ENCODE measurements at regions not wholly inside any gene's neighbourhood (a gene's known extent, or its start where the extent isn't known, plus 50 kb on each side); places are given as distances from the start of the nearest gene placed in this dataset.

GRCh38 chr1:88557014-88557413, 127.1 kb upstream of the PKN2 start:
- no TSS peak for BruUV-seq (replicated peaks)
- no peak for DNase-seq
- no peak overlapping the region for H3K4me3 Mint-ChIP-seq (ENCODE audit: low read depth, unreplicated experiment)
- no peaks in the 10 kb centered on the region for H3K27me3 Mint-ChIP-seq (ENCODE audit: unreplicated experiment)
- TF ChIP-seq CTCF (IDR thresholded peaks at IDR 0.05; ENCODE audit: unreplicated experiment), result no peak
- CTCF ChIA-PET, result interaction anchor here (1.2 kb wide), 1 partner anchor 12 kb away, joined by 9 read pairs; no protein-coding TSS in a partner anchor
- no peaks in the 10 kb centered on the region for H3K4me1 Mint-ChIP-seq (ENCODE audit: low read depth, unreplicated experiment)
- no peak overlapping the region for H3K27ac Mint-ChIP-seq (ENCODE audit: unreplicated experiment)
- H3K9me3 Mint-ChIP-seq (ENCODE audit: low read depth, unreplicated experiment), result no peaks in the 10 kb centered on the region
- intact Hi-C loops (cut with micrococcal nuclease; ENCODE audit: unreplicated experiment), result no loop called here
- no peaks in the 10 kb centered on the region for H3K36me3 Mint-ChIP-seq (ENCODE audit: insufficient read depth, unreplicated experiment)

GRCh38 chr1:88560621-88561020, 123.5 kb upstream of the PKN2 start:
- Mint-ChIP-seq H3K4me3 (ENCODE audit: low read depth, unreplicated experiment) (no peak overlapping the region), H3K36me3 (ENCODE audit: insufficient read depth, unreplicated experiment) (no peaks in the 10 kb centered on the region), H3K27me3 (ENCODE audit: unreplicated experiment) (no peaks in the 10 kb centered on the region), H3K4me1 (ENCODE audit: low read depth, unreplicated experiment) (no peaks in the 10 kb centered on the region), H3K9me3 (ENCODE audit: low read depth, unreplicated experiment) (no peaks in the 10 kb centered on the region), H3K27ac (ENCODE audit: unreplicated experiment) (no peak overlapping the region)
- CTCF ChIA-PET, result no interaction called here
- intact Hi-C loops (cut with micrococcal nuclease; ENCODE audit: unreplicated experiment), result no loop called here
- BruUV-seq (replicated peaks), result no TSS peak
- TF ChIP-seq CTCF (IDR thresholded peaks at IDR 0.05; ENCODE audit: unreplicated experiment), result no peak
- DNase-seq, result no peak

GRCh38 chr1:88562991-88563390, 121.1 kb upstream of the PKN2 start:
- intact Hi-C loops (cut with micrococcal nuclease; ENCODE audit: unreplicated experiment), result no loop called here
- no peaks in the 10 kb centered on the region for H3K9me3 Mint-ChIP-seq (ENCODE audit: low read depth, unreplicated experiment)
- TF ChIP-seq CTCF (IDR thresholded peaks at IDR 0.05; ENCODE audit: unreplicated experiment), result no peak
- no peaks in the 10 kb centered on the region for H3K27me3 Mint-ChIP-seq (ENCODE audit: unreplicated experiment)
- no peak for DNase-seq
- no TSS peak for BruUV-seq (replicated peaks)
- CTCF ChIA-PET, result no interaction called here
- H3K36me3 Mint-ChIP-seq (ENCODE audit: insufficient read depth, unreplicated experiment), result no peaks in the 10 kb centered on the region
- no peak overlapping the region for H3K27ac Mint-ChIP-seq (ENCODE audit: unreplicated experiment)
- H3K4me1 Mint-ChIP-seq (ENCODE audit: low read depth, unreplicated experiment), result no peaks in the 10 kb centered on the region
- no peak overlapping the region for H3K4me3 Mint-ChIP-seq (ENCODE audit: low read depth, unreplicated experiment)

- intact Hi-C loops (cut with micrococcal nuclease; ENCODE audit: unreplicated experiment), result no loop called here
- CTCF ChIA-PET, result no interaction called here
- H3K27ac Mint-ChIP-seq (ENCODE audit: unreplicated experiment), result no peak overlapping the region
- no peak overlapping the region for H3K4me3 Mint-ChIP-seq (ENCODE audit: low read depth, unreplicated experiment)
- no peak for DNase-seq
- no peak for TF ChIP-seq CTCF (IDR thresholded peaks at IDR 0.05; ENCODE audit: unreplicated experiment)
- H3K9me3 Mint-ChIP-seq (ENCODE audit: low read depth, unreplicated experiment), result no peaks in the 10 kb centered on the region
- peaks cover 5% of the 10 kb centered on the region for H3K27me3 Mint-ChIP-seq (ENCODE audit: unreplicated experiment)
- no peaks in the 10 kb centered on the region for H3K4me1 Mint-ChIP-seq (ENCODE audit: low read depth, unreplicated experiment)
- no peaks in the 10 kb centered on the region for H3K36me3 Mint-ChIP-seq (ENCODE audit: insufficient read depth, unreplicated experiment)
- no TSS peak for BruUV-seq (replicated peaks)
Observed at GRCh38 chr1:88566615-88567387, 117.3 kb upstream of the PKN2 start.
